ENCODE measurements at regions not wholly inside any gene's neighbourhood (a gene's known extent, or its start where the extent isn't known, plus 50 kb on each side); places are given as distances from the start of the nearest gene placed in this dataset.

- TF ChIP-seq CTCF (IDR thresholded peaks at IDR 0.05) (no peak), POLR2A (IDR thresholded peaks at IDR 0.05) (no peak)
- Histone ChIP-seq H3K27ac (no peak overlapping the region), H3K4me3 (no peak overlapping the region), H3K4me1 (no peaks in the 10 kb centered on the region), H3K27me3 (no peaks in the 10 kb centered on the region), H3K36me3 (no peaks in the 10 kb centered on the region), H3K9me3 (no peaks in the 10 kb centered on the region)
- intact Hi-C loops (cut with DNase I) = loop anchor here (5.0 to 10.0 kb wide), 2 partner anchors 416 to 419 kb away; no protein-coding TSS in a partner anchor
- DNase-seq (no peak), ATAC-seq (no peak)
- 77% methylated on average over 3 of the region's 5 CpGs for WGBS (ENCODE audit: insufficient coverage, low coverage, low lambda C conversion rate, missing lambda C conversion rate)
Measured at GRCh38 chr2:37831081-37831780, 93.9 kb upstream of the RMDN2 start.

- Histone ChIP-seq H3K27me3 (no peaks in the 10 kb centered on the region), H3K27ac (no peak overlapping the region), H3K4me1 (no peaks in the 10 kb centered on the region), H3K9me3 (no peaks in the 10 kb centered on the region), H3K36me3 (no peaks in the 10 kb centered on the region), H3K4me3 (no peak overlapping the region)
- TF ChIP-seq CTCF (IDR thresholded peaks at IDR 0.05) (peak; percentile 76 to 95 (median 84)), POLR2A (IDR thresholded peaks at IDR 0.05) (no peak)
- DNase-seq (peak; percentile 86 to 91 (median 87)), ATAC-seq (peak; percentile 96 to 97 (median 97))
- intact Hi-C loops (cut with DNase I) = loop anchor here (5.0 to 10.0 kb wide), 2 partner anchors 418 to 420 kb away; no protein-coding TSS in a partner anchor
- 33% methylated on average over 3 of the region's 3 CpGs for WGBS (ENCODE audit: insufficient coverage, low coverage, low lambda C conversion rate, missing lambda C conversion rate)
Measured at GRCh38 chr2:37832590-37833197, 92.4 kb upstream of the RMDN2 start.

- H3K36me3 ChIP-seq = no peaks in the 10 kb centered on the region
- no peak overlapping the region for H3K4me3 ChIP-seq
- ATAC-seq (no peak), DNase-seq (no peak)
- intact Hi-C loops (cut with DNase I) = loop anchor here (5.0 to 10.0 kb wide), 2 partner anchors 419 to 421 kb away; no protein-coding TSS in a partner anchor
- H3K27ac ChIP-seq = no peak overlapping the region
- WGBS (ENCODE audit: insufficient coverage, low coverage, low lambda C conversion rate, missing lambda C conversion rate) = 36% methylated on average over 7 of the region's 7 CpGs
- TF ChIP-seq CTCF (IDR thresholded peaks at IDR 0.05) = no peak
- TF ChIP-seq POLR2A (IDR thresholded peaks at IDR 0.05) = no peak
- H3K4me1 ChIP-seq = no peaks in the 10 kb centered on the region
- H3K27me3 ChIP-seq = no peaks in the 10 kb centered on the region
- H3K9me3 ChIP-seq = no peaks in the 10 kb centered on the region
Measured at GRCh38 chr2:37833423-37833822, 91.7 kb upstream of the RMDN2 start.

DNA sequence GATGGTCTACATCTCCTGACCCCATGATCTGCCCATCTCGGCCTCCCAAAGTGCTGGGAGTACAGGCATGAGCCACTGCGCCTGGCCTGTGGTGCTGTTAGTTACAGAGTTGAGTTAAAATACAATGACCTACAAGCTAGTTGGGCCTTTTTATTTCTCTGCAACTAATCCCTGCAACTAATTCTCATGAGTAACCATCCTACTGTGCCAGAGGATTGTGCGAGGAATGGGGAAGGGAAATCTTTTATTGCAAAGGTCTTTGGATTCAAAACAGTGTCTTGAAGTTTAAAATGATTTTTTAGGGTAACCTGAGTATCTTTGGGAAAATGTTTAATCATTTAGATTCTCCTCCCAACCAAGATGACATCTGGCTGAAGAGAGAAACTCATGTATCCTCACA lies 88.8 kb upstream of the RMDN2 start:
- Histone ChIP-seq H3K4me1 (no peaks in the 10 kb centered on the region), H3K9me3 (no peaks in the 10 kb centered on the region), H3K27me3 (no peaks in the 10 kb centered on the region), H3K36me3 (no peaks in the 10 kb centered on the region), H3K4me3 (no peak overlapping the region), H3K27ac (no peak overlapping the region)
- DNase-seq = no peak
- WGBS (ENCODE audit: insufficient coverage, low coverage, low lambda C conversion rate, missing lambda C conversion rate) = 100% methylated on average over 3 of the region's 3 CpGs
- intact Hi-C loops (cut with DNase I) = loop anchor here in 1 of 2 donors (10.0 kb wide), 1 partner anchor 421 kb away; no protein-coding TSS in a partner anchor
- no peak for ATAC-seq
- TF ChIP-seq POLR2A (IDR thresholded peaks at IDR 0.05) (no peak), CTCF (IDR thresholded peaks at IDR 0.05) (no peak)
